ENCODE measurements at regions not wholly inside any gene's neighbourhood (a gene's known extent, or its start where the extent isn't known, plus 50 kb on each side); places are given as distances from the start of the nearest gene placed in this dataset.

DNA sequence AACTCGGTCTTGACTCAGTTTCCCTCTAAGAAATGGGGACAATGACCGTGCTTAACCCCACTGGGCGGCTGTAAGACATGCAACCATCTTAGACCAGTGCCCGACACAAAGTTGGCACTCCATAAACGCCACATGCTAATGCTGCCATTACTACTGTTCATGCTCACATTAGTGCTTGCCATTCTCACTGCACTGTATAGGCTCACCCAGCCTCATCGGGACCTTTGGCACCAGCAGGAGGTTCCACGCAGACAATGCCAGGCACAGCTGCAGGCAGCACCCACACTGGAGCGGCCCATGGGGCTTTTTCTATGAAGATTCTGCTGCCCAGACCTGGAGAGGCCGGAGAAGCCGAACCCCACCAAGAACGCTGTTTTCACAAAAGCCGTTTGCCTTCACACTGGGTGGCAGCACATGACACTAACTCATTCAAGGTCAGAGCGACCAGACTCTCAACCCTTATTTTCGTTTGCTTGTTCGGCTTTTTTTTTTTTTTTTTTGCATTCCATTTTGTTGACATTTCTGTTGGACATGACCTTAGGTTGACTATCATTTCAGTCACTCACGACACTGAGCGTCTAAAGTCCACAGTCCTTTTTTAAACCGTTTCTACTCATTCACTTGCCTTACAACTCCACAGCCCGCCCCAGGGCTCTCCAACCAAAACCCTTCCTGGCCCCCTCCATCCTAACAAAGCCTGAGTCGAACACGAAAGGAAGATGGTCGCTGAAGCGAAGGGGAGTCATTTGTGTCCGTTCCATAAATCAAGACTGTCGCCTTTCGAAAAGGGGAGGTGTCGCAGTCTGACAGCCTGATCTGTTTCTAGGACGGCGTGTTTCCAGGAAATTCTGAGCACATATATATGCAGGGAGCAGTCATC lies 124.4 kb upstream of the RNF32 start:
- Histone ChIP-seq H3K9me3 (no peaks in the 10 kb centered on the region), H3K27ac (no peak overlapping the region), H3K4me2 (peak overlapping the region; percentile 48), H3K4me1 (0 out of 3 replicates have a peak, but pooled peaks cover 3% of the 10 kb centered on the region), H3K4me3 (no peak overlapping the region)
- TF ChIP-seq RNF2 (IDR thresholded peaks at IDR 0.05; ENCODE audit: borderline replicate concordance, low read depth) (no peak), KDM1A (IDR thresholded peaks at IDR 0.05; ENCODE audit: low read depth) (no peak), HOXA7 (CRISPR knock-in tag; IDR thresholded peaks at IDR 0.05) (no peak), RAD21 (conservative IDR thresholded peaks at IDR 0.05 in 1 of 2, IDR thresholded peaks at IDR 0.05 in 1 of 2) (no peak), POLR2A (IDR thresholded peaks at IDR 0.05; ENCODE audit: low read length) (no peak), MYC (IDR thresholded peaks at IDR 0.05; ENCODE audit: borderline replicate concordance, low read length) (no peak), JUNB (IDR thresholded peaks at IDR 0.05) (no peak), NPAS2 (CRISPR knock-in tag; IDR thresholded peaks at IDR 0.05; ENCODE audit: borderline replicate concordance) (no peak), JUN (IDR thresholded peaks at IDR 0.05) (no peak), RFX5 (IDR thresholded peaks at IDR 0.05) (no peak), HOXB13 (CRISPR knock-in tag; IDR thresholded peaks at IDR 0.05; ENCODE audit: low read depth) (no peak), CEBPB (IDR thresholded peaks at IDR 0.05) (no peak), MAFK (IDR thresholded peaks at IDR 0.05; ENCODE audit: partially characterized antibody) (no peak)
- TF ChIP-seq, protein P1, sequence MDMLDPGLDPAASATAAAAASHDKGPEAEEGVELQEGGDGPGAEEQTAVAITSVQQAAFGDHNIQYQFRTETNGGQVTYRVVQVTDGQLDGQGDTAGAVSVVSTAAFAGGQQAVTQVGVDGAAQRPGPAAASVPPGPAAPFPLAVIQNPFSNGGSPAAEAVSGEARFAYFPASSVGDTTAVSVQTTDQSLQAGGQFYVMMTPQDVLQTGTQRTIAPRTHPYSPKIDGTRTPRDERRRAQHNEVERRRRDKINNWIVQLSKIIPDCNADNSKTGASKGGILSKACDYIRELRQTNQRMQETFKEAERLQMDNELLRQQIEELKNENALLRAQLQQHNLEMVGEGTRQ (IDR thresholded peaks at IDR 0.05): no peak
- TF ChIP-seq, protein P2, sequence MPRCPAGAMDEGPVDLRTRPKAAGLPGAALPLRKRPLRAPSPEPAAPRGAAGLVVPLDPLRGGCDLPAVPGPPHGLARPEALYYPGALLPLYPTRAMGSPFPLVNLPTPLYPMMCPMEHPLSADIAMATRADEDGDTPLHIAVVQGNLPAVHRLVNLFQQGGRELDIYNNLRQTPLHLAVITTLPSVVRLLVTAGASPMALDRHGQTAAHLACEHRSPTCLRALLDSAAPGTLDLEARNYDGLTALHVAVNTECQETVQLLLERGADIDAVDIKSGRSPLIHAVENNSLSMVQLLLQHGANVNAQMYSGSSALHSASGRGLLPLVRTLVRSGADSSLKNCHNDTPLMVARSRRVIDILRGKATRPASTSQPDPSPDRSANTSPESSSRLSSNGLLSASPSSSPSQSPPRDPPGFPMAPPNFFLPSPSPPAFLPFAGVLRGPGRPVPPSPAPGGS (IDR thresholded peaks at IDR 0.05): no peak
- CTCF ChIA-PET: interaction anchor here (0.7 kb wide), 1 partner anchor 38 kb away, joined by 3 read pairs; no protein-coding TSS in a partner anchor
- ATAC-seq (peak; percentile 23 to 67; a peak in 3 of 6 replicates), FAIRE-seq (no peak), DNase-seq (ENCODE audit: low read depth in 1 of 2, low spot score in 1 of 2) (no peak)
- POLR2A ChIA-PET: no interaction called here
- WGBS (ENCODE audit: missing lambda C conversion rate): 43% methylated on average over 29 of the region's 29 CpGs

DNA sequence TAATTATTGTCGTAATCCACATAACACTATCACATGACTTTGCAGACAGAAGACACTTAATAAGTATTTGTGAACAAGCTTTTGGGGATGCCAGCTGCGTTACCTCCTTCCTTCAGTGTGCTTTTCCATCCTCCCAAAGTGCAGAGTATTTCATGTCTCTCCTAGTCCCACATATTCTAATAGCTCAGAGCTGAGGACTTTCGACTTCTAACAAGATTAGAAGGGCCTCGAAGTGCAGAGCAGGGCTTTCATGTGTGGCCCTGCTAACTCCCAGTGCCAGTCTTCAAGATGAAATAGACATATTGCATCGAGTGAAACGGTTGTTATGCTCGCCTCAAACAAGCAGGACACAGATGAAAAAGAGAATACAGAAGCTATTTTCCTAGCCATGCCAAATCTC lies 125.7 kb upstream of the RNF32 start:
- Histone ChIP-seq H3K4me1 (0 out of 3 replicates have a peak, but pooled peaks cover 3% of the 10 kb centered on the region), H3K4me3 (no peak overlapping the region), H3K27ac (no peak overlapping the region), H3K4me2 (no peak overlapping the region), H3K9me3 (no peaks in the 10 kb centered on the region)
- DNase-seq (ENCODE audit: low read depth in 1 of 2, low spot score in 1 of 2): no peak
- CTCF ChIA-PET: no interaction called here
- TF ChIP-seq NR3C1 (IDR thresholded peaks at IDR 0.05) (no peak), MYC (IDR thresholded peaks at IDR 0.05; ENCODE audit: borderline replicate concordance, low read length) (no peak), CEBPB (IDR thresholded peaks at IDR 0.05) (no peak), KDM1A (IDR thresholded peaks at IDR 0.05; ENCODE audit: low read depth) (no peak), CHD4 (IDR thresholded peaks at IDR 0.05; ENCODE audit: borderline replicate concordance) (no peak), ESRRA (IDR thresholded peaks at IDR 0.05; ENCODE audit: borderline replicate concordance, low read length) (no peak), EHMT2 (IDR thresholded peaks at IDR 0.05; ENCODE audit: low read depth) (no peak), RAD21 (conservative IDR thresholded peaks at IDR 0.05 in 1 of 2, IDR thresholded peaks at IDR 0.05 in 1 of 2) (no peak), RFX5 (IDR thresholded peaks at IDR 0.05) (no peak), GATA3 (IDR thresholded peaks at IDR 0.05; ENCODE audit: borderline replicate concordance) (no peak)
- TF ChIP-seq, protein P3, sequence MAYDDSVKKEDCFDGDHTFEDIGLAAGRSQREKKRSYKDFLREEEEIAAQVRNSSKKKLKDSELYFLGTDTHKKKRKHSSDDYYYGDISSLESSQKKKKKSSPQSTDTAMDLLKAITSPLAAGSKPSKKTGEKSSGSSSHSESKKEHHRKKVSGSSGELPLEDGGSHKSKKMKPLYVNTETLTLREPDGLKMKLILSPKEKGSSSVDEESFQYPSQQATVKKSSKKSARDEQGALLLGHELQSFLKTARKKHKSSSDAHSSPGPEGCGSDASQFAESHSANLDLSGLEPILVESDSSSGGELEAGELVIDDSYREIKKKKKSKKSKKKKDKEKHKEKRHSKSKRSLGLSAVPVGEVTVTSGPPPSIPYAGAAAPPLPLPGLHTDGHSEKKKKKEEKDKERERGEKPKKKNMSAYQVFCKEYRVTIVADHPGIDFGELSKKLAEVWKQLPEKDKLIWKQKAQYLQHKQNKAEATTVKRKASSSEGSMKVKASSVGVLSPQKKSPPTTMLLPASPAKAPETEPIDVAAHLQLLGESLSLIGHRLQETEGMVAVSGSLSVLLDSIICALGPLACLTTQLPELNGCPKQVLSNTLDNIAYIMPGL (CRISPR knock-in tag; IDR thresholded peaks at IDR 0.05; ENCODE audit: borderline replicate concordance): no peak
- TF ChIP-seq, protein P4, sequence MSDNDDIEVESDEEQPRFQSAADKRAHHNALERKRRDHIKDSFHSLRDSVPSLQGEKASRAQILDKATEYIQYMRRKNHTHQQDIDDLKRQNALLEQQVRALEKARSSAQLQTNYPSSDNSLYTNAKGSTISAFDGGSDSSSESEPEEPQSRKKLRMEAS (IDR thresholded peaks at IDR 0.05): no peak
- WGBS (ENCODE audit: missing lambda C conversion rate): 36% methylated on average over 7 of the region's 7 CpGs
- no peak for FAIRE-seq
- ATAC-seq: no peak
- POLR2A ChIA-PET: no interaction called here
